ENCODE measurements at regions not wholly inside any gene's neighbourhood (a gene's known extent, or its start where the extent isn't known, plus 50 kb on each side); places are given as distances from the start of the nearest gene placed in this dataset.

GRCh38 chr3:177557548-177557947, 360.3 kb upstream of the TBL1XR1 start:
- no peak overlapping the region for H3K4me2 ChIP-seq (replicated peaks; ENCODE audit: low read depth, low read length, poor library complexity, severe bottlenecking)
- no peaks in the 10 kb centered on the region for H3K79me2 ChIP-seq (ENCODE audit: control insufficient read depth, insufficient read depth, low read length)
- no peak for ATAC-seq (ENCODE audit: low read depth)
- no peak overlapping the region for H3K4me3 ChIP-seq (ENCODE audit: control extremely low read depth in 1 of 5, extremely low read depth in 1 of 5, insufficient read depth in 1 of 5, low read depth in 2 of 5, low read length in 4 of 5)
- no peak for DNase-seq
- H3K9ac ChIP-seq (ENCODE audit: low read length), result no peak overlapping the region
- H3K27ac ChIP-seq (ENCODE audit: low read length in 2 of 2), result no peak overlapping the region
- H3K27me3 ChIP-seq (replicated peaks in 1 of 4; ENCODE audit: control extremely low read depth in 1 of 4, control insufficient read depth in 3 of 4, insufficient read depth in 4 of 4, low read length in 3 of 4), result no peaks in the 10 kb centered on the region
- Mint-ChIP-seq H3K4me1 (no peaks in the 10 kb centered on the region), H3K4me3 (no peak overlapping the region), H3K27ac (no peak overlapping the region), H3K9me3 (ENCODE audit: insufficient read depth) (no peaks in the 10 kb centered on the region), H3K27me3 (no peaks in the 10 kb centered on the region)
- H2AFZ ChIP-seq (ENCODE audit: insufficient read depth, low read depth, low read length, poor library complexity, severe bottlenecking), result no peak overlapping the region
- intact Hi-C loops (cut with micrococcal nuclease), result no loop called here
- POLR2A ChIA-PET, result no interaction called here
- no peaks in the 10 kb centered on the region for H3K36me3 ChIP-seq (replicated peaks in 1 of 2; ENCODE audit: control extremely low read depth in 1 of 2, control insufficient read depth in 1 of 2, extremely low read depth in 1 of 2, insufficient read depth in 2 of 2, low read length in 1 of 2)
- CTCF ChIA-PET, result no interaction called here
- WGBS (ENCODE audit: insufficient coverage), result 100% methylated on average over 1 of the region's 3 CpGs
- no peaks in the 10 kb centered on the region for H3K9me3 ChIP-seq (ENCODE audit: control extremely low read depth in 1 of 3, control insufficient read depth in 2 of 3, insufficient read depth in 1 of 3, low read length in 2 of 3)
- no peak for TF ChIP-seq CTCF (IDR thresholded peaks at IDR 0.05)
- no peak for TF ChIP-seq EZH2 (IDR thresholded peaks at IDR 0.05; ENCODE audit: borderline replicate concordance, insufficient read depth, low read depth, low read length, poor library complexity, severe bottlenecking)
- H3K4me1 ChIP-seq (ENCODE audit: control insufficient read depth in 2 of 2, insufficient read depth in 2 of 2, low read length in 2 of 2), result peaks cover 0 to 3% of the 10 kb centered on the region in 2 donors
- H4K20me1 ChIP-seq (ENCODE audit: control insufficient read depth, insufficient read depth, low read length, poor library complexity, severe bottlenecking), result no peaks in the 10 kb centered on the region

- Histone ChIP-seq H3K9me3 (ENCODE audit: control extremely low read depth in 1 of 3, control insufficient read depth in 2 of 3, insufficient read depth in 1 of 3, low read length in 2 of 3) (no peaks in the 10 kb centered on the region), H3K79me2 (ENCODE audit: control insufficient read depth, insufficient read depth, low read length) (no peaks in the 10 kb centered on the region), H4K20me1 (ENCODE audit: control insufficient read depth, insufficient read depth, low read length, poor library complexity, severe bottlenecking) (no peaks in the 10 kb centered on the region), H3K4me2 (replicated peaks; ENCODE audit: low read depth, low read length, poor library complexity, severe bottlenecking) (no peak overlapping the region), H3K4me1 (ENCODE audit: control insufficient read depth in 2 of 2, insufficient read depth in 2 of 2, low read length in 2 of 2) (no peaks in the 10 kb centered on the region), H3K9ac (ENCODE audit: low read length) (no peak overlapping the region), H3K36me3 (replicated peaks in 1 of 2; ENCODE audit: control extremely low read depth in 1 of 2, control insufficient read depth in 1 of 2, extremely low read depth in 1 of 2, insufficient read depth in 2 of 2, low read length in 1 of 2) (no peaks in the 10 kb centered on the region), H3K27ac (ENCODE audit: low read length in 2 of 2) (no peak overlapping the region), H3K4me3 (ENCODE audit: control extremely low read depth in 1 of 5, extremely low read depth in 1 of 5, insufficient read depth in 1 of 5, low read depth in 2 of 5, low read length in 4 of 5) (no peak overlapping the region), H3K27me3 (replicated peaks in 1 of 4; ENCODE audit: control extremely low read depth in 1 of 4, control insufficient read depth in 3 of 4, insufficient read depth in 4 of 4, low read length in 3 of 4) (no peaks in the 10 kb centered on the region), H2AFZ (ENCODE audit: insufficient read depth, low read depth, low read length, poor library complexity, severe bottlenecking) (no peak overlapping the region)
- CTCF ChIA-PET, result no interaction called here
- DNase-seq (no peak), ATAC-seq (ENCODE audit: low read depth) (no peak)
- Mint-ChIP-seq H3K4me1 (no peaks in the 10 kb centered on the region), H3K27me3 (no peaks in the 10 kb centered on the region), H3K4me3 (no peak overlapping the region), H3K27ac (no peak overlapping the region), H3K9me3 (ENCODE audit: insufficient read depth) (no peaks in the 10 kb centered on the region)
- no CpG with 5 or more reads among the region's 5 CpGs for WGBS (ENCODE audit: insufficient coverage)
- TF ChIP-seq EZH2 (IDR thresholded peaks at IDR 0.05; ENCODE audit: borderline replicate concordance, insufficient read depth, low read depth, low read length, poor library complexity, severe bottlenecking) (no peak), CTCF (IDR thresholded peaks at IDR 0.05) (no peak)
- POLR2A ChIA-PET, result no interaction called here
- intact Hi-C loops (cut with micrococcal nuclease), result no loop called here
These were observed 364.1 kb upstream of the TBL1XR1 start for GRCh38 chr3:177561365-177561764.
